DOHH2 (cell line): ENCODE measurements at regions not wholly inside any gene's neighbourhood (a gene's known extent, or its start where the extent isn't known, plus 50 kb on each side); places are given as distances from the start of the nearest gene placed in this dataset.

Experiments
- H3F3A ChIP-seq: fragments of 200-600 bp; sonication (generic), shearing (Covaris generic); 2 replicates; pipeline ENCODE4 v1.6.0; 2016; ENCODE audit warnings: antibody characterized with exemption, mild to moderate bottlenecking; ENCODE audit not compliant: control insufficient read depth, insufficient read depth
- H3K27ac ChIP-seq: fragments of 200-600 bp; sonication (generic); 2 replicates; pipeline ENCODE4 v1.5.1; 2014; ENCODE audit warnings: low read depth, mild to moderate bottlenecking, low read length, moderate library complexity
- H3K27me3 ChIP-seq: fragments of 200-600 bp; sonication (generic); 2 replicates; pipeline ENCODE4 v1.6.1; 2014; ENCODE audit warnings: mild to moderate bottlenecking, low read length, mixed read lengths; ENCODE audit not compliant: control insufficient read depth
- H3K36me3 ChIP-seq: fragments of 200-600 bp; sonication (generic); 2 replicates; pipeline ENCODE4 v1.6.1; 2014; ENCODE audit warnings: mild to moderate bottlenecking, low read length, moderate library complexity, mixed read lengths; ENCODE audit not compliant: control insufficient read depth
- H3K4me1 ChIP-seq: fragments of 200-600 bp; sonication (generic); 2 replicates; pipeline ENCODE4 v1.6.1; 2014; ENCODE audit warnings: mild to moderate bottlenecking, low read length, mixed read lengths; ENCODE audit not compliant: control insufficient read depth
- H3K4me2 ChIP-seq: fragments of 200-600 bp; sonication (generic); 2 replicates; pipeline ENCODE4 v1.6.0; 2014; ENCODE audit warnings: mild to moderate bottlenecking, low read length, moderate library complexity
- H3K4me3 ChIP-seq: fragments of 200-600 bp; sonication (generic); 2 replicates; pipeline ENCODE4 v1.5.1; 2014; ENCODE audit warnings: mild to moderate bottlenecking, low read length, mixed read lengths
- H3K79me2 ChIP-seq: fragments of 200-600 bp; sonication (generic); 2 replicates; pipeline ENCODE4 v1.6.1; 2014; ENCODE audit warnings: mild to moderate bottlenecking, low read length, mixed read lengths; ENCODE audit not compliant: control insufficient read depth
- H3K9me2 ChIP-seq: fragments of 200-600 bp; sonication (generic); replicated peaks from 2 replicates; pipeline ENCODE4 v1.6.1; 2014; ENCODE audit warnings: mild to moderate bottlenecking, low read length, mixed read lengths; ENCODE audit not compliant: control insufficient read depth
- H3K9me3 ChIP-seq: fragments of 200-600 bp; sonication (generic); 2 replicates; pipeline ENCODE4 v1.6.1; 2014; ENCODE audit warnings: antibody characterized with exemption, low read length, mixed read lengths; ENCODE audit not compliant: control insufficient read depth, insufficient read depth
- H4K20me1 ChIP-seq: fragments of 200-600 bp; sonication (generic); 2 replicates; pipeline ENCODE4 v1.6.0; 2014; ENCODE audit warnings: low read depth, mild to moderate bottlenecking, antibody characterized with exemption, low read length, moderate library complexity; ENCODE audit not compliant: control insufficient read depth, insufficient read depth
- CTCF ChIP-seq: fragments of 200-600 bp; sonication (generic); IDR thresholded peaks from one replicate; pipeline ENCODE4 v1.5.1; 2014; ENCODE audit warnings: antibody characterized with exemption, mild to moderate bottlenecking, low read depth, low read length; ENCODE audit not compliant: poor library complexity, severe bottlenecking
- EZH2phosphoT487 ChIP-seq: fragments of 200-600 bp; sonication (generic); IDR thresholded peaks from 2 replicates; pipeline ENCODE4 v1.6.1; 2017; ENCODE audit warnings: borderline replicate concordance, mild to moderate bottlenecking, antibody characterized with exemption, low read length, moderate library complexity, mixed read lengths

GRCh38 chr15:66959875-66960274 is 105.5 kb upstream of the SMAD3 start:
- Histone ChIP-seq H3F3A (no peaks in the 10 kb centered on the region), H3K4me1 (no peaks in the 10 kb centered on the region), H3K27me3 (no peaks in the 10 kb centered on the region), H3K9me3 (no peaks in the 10 kb centered on the region), H3K4me3 (no peak overlapping the region), H3K36me3 (no peaks in the 10 kb centered on the region), H4K20me1 (no peaks in the 10 kb centered on the region), H3K27ac (no peak overlapping the region), H3K79me2 (no peaks in the 10 kb centered on the region), H3K4me2 (no peak overlapping the region), H3K9me2 (no peaks in the 10 kb centered on the region)
- TF ChIP-seq EZH2phosphoT487 = no peak
- no peak for TF ChIP-seq CTCF

- no peaks in the 10 kb centered on the region for H3K27me3 ChIP-seq
- no peaks in the 10 kb centered on the region for H3K79me2 ChIP-seq
- H3F3A ChIP-seq = no peaks in the 10 kb centered on the region
- no peaks in the 10 kb centered on the region for H3K36me3 ChIP-seq
- no peaks in the 10 kb centered on the region for H4K20me1 ChIP-seq
- no peak overlapping the region for H3K4me2 ChIP-seq
- H3K27ac ChIP-seq = no peak overlapping the region
- H3K9me2 ChIP-seq = no peaks in the 10 kb centered on the region
- H3K9me3 ChIP-seq = no peaks in the 10 kb centered on the region
- no peaks in the 10 kb centered on the region for H3K4me1 ChIP-seq
- no peak overlapping the region for H3K4me3 ChIP-seq
- TF ChIP-seq CTCF (no peak), EZH2phosphoT487 (no peak)
Measured at GRCh38 chr15:66960519-66960918, 104.9 kb upstream of the SMAD3 start.

GRCh38 chr15:66961407-66961884 is 104.0 kb upstream of the SMAD3 start:
- Histone ChIP-seq H3K4me1 (no peaks in the 10 kb centered on the region), H4K20me1 (no peaks in the 10 kb centered on the region), H3K4me2 (no peak overlapping the region), H3K36me3 (no peaks in the 10 kb centered on the region), H3K9me3 (no peaks in the 10 kb centered on the region), H3K27ac (no peak overlapping the region), H3K9me2 (no peaks in the 10 kb centered on the region), H3K4me3 (no peak overlapping the region), H3K27me3 (no peaks in the 10 kb centered on the region), H3F3A (no peaks in the 10 kb centered on the region), H3K79me2 (no peaks in the 10 kb centered on the region)
- TF ChIP-seq CTCF = no peak
- no peak for TF ChIP-seq EZH2phosphoT487
